GM18507 (cell line): ENCODE measurements at regions not wholly inside any gene's neighbourhood (a gene's known extent, or its start where the extent isn't known, plus 50 kb on each side); places are given as distances from the start of the nearest gene placed in this dataset.
"Not testable (repeated sequence)": the region's sequence is repeated elsewhere in the genome, so short reads cannot be mapped to it uniquely, and the experiment has no call there.

Experiments
- DNase-seq: peaks from one replicate; pipeline ENCODE4 v3.0.0; 2011; ENCODE audit warnings: low read depth; ENCODE audit not compliant: insufficient read length; ENCODE audit errors: extremely low spot score
- FAIRE-seq: peaks from 2 replicates; lab custom pipeline; 2011; peaks lifted over from hg19 to GRCh38; lab: Jason Lieb, UNC

DNA sequence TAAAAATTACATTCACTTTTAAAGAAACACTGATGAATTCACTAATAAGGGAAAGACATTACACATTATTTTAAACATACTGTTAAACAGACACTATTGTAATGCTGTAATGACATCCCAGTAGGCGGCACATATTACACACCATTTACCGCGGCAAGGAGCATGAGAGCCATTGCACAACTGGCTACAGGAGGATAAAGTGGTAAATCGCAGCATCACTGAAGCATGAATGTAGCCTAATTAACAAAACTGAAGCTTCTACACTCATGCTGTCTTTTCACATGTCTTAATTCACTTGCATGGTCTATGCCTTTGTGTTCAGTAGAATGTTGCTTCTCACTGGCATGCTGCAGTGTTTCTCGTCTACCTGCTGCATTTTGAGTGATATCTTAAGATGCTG, 1046.0 kb downstream of the MRPL39 start:
- DNase-seq: no peak
- FAIRE-seq: no peak

GRCh38 chr21:24552491-24552890, 1054.8 kb downstream of the MRPL39 start:
- DNase-seq (no peak), FAIRE-seq (no peak)

- no peak for DNase-seq
- FAIRE-seq: no peak
Observed at GRCh38 chr21:24545807-24546361, 1061.4 kb downstream of the MRPL39 start.

DNA sequence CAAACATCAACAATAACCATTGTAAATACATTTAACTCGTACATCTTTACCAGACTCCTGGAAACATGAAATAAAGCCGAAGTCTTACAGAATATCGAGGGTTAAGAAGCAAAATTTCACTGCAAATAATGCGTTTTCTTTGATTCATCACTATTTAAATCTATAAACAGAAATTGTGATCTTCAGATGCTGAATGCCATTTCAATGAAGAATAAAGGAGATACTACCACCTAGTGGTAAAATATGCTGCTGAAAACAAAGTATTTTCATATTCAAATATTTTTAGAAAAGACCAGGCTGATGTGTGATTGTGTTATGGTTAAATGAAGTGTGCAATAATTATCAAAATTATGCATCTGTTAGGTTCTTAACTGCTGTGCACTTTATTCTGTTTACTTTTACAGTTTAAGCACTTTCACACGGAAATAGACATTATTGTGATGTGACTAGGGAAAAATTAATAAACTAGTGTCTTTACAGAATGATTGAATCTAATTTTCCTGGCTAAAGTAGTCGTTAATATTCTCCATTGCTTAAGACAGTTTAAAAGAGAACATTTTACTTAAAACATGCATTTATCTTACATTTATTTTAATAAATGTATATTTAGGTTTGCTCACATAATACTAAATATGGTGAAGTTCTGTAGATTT, 1093.1 kb downstream of the MRPL39 start:
- DNase-seq (no peak), FAIRE-seq (no peak)

DNA sequence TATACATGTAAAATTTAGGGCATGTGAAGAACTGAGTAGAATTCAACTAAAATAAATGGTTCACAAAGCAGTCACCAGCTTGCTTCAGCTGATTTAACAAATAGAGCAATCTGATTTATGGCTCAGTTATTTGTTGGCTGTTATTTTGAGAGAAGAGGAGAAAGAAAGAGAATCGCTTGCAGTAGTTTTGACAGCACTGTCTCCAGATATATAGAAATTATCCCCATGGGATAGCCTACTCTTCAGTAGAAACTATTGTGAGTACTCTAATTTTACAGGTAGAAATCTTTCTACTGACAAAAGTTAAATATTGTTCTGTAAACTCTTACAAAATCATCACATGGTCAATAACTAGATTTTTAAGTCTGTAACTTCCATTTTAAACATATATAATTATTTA, 1098.2 kb downstream of the MRPL39 start:
- DNase-seq: no peak
- no peak for FAIRE-seq

- FAIRE-seq: no peak
- no peak for DNase-seq
Observed at GRCh38 chr21:24486973-24487372, 1120.3 kb downstream of the MRPL39 start.

DNA sequence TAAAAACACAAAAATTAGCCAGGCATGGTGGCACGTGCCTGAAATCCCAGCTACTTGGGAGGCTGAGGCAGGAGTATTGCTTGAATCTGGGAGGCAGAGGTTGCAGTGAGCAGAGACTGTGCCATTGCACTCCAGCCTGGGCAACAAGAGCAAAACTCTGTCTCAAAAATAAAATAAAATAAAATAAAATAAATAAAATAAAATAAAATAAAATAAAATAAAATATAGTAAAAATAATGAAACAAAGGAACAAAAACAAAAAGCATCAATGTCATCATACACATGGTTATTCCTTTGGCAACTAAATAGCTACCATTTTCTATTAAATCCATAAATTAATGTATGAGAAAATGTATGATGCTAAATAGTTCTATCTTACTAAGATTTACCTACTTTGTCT, 1123.9 kb downstream of the MRPL39 start:
- not testable (repeated sequence) for DNase-seq, FAIRE-seq

- DNase-seq (no peak), FAIRE-seq (no peak)
Observed at GRCh38 chr21:24470852-24471251, 1136.4 kb downstream of the MRPL39 start.

DNA sequence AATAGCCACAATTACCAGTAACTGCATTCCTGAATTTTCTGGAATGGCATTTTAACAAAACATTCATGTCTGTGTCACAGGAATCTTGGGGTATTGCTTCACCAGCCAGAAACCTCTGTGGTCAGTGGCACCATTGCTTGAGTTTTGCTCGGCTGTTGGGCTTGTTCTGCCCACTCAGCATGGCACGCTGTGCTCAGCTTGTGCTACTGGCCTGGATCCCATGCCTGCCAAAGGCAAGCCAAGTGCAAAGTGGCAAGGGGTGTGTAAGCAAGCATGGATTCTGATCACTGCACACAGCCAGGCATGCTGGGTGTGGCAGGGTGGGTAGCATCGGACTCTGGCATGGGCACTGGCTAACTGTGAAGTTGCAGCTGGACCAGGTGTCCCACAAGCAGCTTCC, 1150.9 kb downstream of the MRPL39 start:
- DNase-seq: no peak
- no peak for FAIRE-seq

GRCh38 chr21:24450119-24450518, 1157.2 kb downstream of the MRPL39 start:
- no peak for FAIRE-seq
- no peak for DNase-seq

DNA sequence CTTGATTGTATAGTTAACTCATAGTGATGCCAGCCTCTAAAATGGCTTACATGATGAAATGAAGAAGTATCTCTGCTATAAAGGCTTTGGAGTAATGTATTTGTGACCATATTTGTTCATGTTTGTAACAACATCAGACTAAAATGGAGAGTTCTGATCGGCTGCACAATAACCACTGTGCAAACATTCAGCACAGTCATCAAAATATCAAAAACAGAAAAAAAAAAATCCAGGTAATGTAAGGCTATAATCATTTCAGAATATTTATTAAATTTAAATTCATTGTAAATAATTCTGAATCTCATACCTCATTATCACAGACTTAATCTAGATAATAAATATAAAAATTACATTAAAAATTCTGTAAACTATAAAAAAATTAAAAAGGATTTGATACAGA, 1161.8 kb downstream of the MRPL39 start:
- FAIRE-seq (no peak), DNase-seq (no peak)

DNA sequence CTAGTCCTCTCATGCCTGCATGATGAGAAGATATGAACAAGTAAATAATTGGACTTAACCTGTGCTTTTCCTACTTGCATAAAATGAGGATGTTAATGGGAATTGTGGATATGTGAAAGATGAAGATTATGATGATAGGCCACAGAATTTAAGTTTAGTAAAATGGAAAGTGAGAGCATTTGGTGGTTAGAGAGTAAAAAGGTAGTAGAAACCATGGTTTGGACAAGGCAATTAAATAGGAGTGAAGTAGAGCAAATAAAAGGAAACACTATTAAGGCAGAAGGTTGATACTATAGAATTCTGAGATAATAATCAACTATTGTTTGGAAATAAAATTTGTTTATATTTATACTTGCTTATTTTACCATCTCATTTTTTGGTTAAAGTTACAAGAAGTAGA, 1162.5 kb downstream of the MRPL39 start:
- no peak for DNase-seq
- FAIRE-seq: no peak

DNA sequence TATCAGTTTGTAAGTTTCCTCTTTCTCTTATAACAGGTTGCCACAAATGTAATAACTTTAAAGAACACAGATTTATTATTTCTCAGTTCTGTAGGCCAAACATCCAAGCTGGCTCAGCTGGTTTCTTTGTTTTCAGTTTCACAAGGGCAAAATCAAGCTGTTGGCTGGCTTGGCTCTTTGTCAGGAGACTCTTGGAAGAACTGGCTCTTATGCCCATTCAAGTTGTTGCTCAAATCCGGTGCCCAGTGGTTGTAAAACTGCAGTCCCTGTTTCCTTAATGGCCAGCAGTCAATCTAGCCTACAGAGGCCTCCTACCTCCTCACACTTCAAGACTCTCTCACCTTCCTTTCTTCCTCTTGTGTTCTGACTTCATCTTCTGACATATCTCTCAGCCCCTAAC, 1171.0 kb downstream of the MRPL39 start:
- DNase-seq (no peak), FAIRE-seq (no peak)

DNA sequence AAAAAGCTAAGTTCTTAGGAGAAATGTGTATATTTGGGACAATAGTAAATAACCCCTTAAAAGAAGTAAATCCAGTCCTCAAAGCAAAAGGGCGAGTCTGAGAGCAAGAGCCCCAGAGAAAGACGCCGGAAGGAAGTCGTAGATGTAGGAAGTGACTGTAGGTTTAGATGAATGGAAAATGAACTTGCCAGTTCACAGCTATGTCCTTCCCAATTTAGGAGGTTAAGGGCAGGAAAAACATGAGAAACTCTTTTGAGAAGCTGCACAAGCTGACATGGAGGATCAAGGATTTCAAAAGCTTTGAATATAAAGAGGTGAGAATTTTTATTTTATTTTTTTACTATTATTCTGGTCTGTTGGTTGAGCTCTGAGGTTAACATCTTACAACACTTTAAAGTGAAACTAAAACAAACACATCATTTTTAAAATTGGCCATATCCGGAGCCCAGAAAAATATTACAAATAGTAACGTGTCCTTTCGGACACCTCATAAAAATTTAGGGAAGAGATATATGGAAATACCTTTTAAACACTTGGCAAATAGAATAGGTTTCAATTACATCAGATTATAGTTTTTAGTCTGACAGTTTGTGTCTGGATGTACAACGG, 1178.6 kb downstream of the MRPL39 start:
- no peak for DNase-seq
- no peak for FAIRE-seq

GRCh38 chr21:24424776-24425175, 1182.5 kb downstream of the MRPL39 start:
- FAIRE-seq (no peak), DNase-seq (no peak)

GRCh38 chr21:24423546-24423945, 1183.7 kb downstream of the MRPL39 start:
- no peak for FAIRE-seq
- DNase-seq: no peak

DNA sequence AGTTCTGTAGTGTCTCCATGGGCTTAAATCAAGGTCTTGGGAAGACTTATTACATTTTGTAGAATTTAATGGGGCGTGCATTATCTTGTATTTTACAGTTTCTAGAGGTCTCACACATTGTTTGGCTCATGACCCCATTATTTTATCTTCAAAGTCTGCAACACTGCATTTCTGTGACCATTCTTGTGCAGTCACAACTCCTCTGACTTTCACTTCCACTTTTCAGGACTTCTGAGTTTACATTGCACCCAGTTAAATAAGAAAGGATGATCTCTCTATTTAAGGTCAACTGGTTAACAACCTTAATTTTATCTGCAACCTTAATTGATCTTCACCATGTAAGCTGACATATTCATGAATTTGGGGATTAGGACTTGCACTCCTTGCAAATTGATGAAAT, 1186.6 kb downstream of the MRPL39 start:
- DNase-seq (no peak), FAIRE-seq (no peak)

- FAIRE-seq, DNase-seq: not testable (repeated sequence)
Observed at GRCh38 chr21:24419641-24420040, 1187.6 kb downstream of the MRPL39 start.

GRCh38 chr21:24418671-24419070, 1188.6 kb downstream of the MRPL39 start:
- FAIRE-seq: no peak

GRCh38 chr21:24411429-24411828, 1195.9 kb downstream of the MRPL39 start:
- DNase-seq: no peak
- FAIRE-seq: no peak

More at GRCh38 chr21:24418671-24419070, 1188.6 kb downstream of the MRPL39 start:
- no peak for DNase-seq

GRCh38 chr21:24403221-24403620, 1204.1 kb downstream of the MRPL39 start:
- DNase-seq (no peak), FAIRE-seq (no peak)
